NT2/D1 (cell line): ENCODE measurements at regions not wholly inside any gene's neighbourhood (a gene's known extent, or its start where the extent isn't known, plus 50 kb on each side); places are given as distances from the start of the nearest gene placed in this dataset.

Experiments used
- SUZ12 ChIP-seq: IDR thresholded peaks from 2 replicates; pipeline ENCODE4 v1.6.1; 2011; ENCODE audit not compliant: insufficient read length, insufficient read depth; ENCODE audit errors: extremely low read depth
- YY1 ChIP-seq: IDR thresholded peaks from 2 replicates; pipeline ENCODE4 v1.6.1; 2011; ENCODE audit not compliant: insufficient read length, insufficient read depth
- ZNF274 ChIP-seq: IDR thresholded peaks from 2 replicates; pipeline ENCODE4 v1.6.1; 2011; ENCODE audit warnings: mild to moderate bottlenecking, low read depth, low read length

GRCh38 chr13:83620530-83621220 lies 261.6 kb downstream of the SLITRK1 start:
- TF ChIP-seq YY1 = no peak
- no peak for TF ChIP-seq ZNF274
- TF ChIP-seq SUZ12 = no peak
